Mammary epithelial cell (primary cell): ENCODE measurements at regions not wholly inside any gene's neighbourhood (a gene's known extent, or its start where the extent isn't known, plus 50 kb on each side); places are given as distances from the start of the nearest gene placed in this dataset.

Source experiments
- EZH2 ChIP-seq: IDR thresholded peaks from 2 replicates; pipeline ENCODE4 v1.6.1; 2012; ENCODE audit warnings: low read length, inconsistent platforms, borderline replicate concordance
- TF ChIP-seq, protein P1 (sequence below), 2 donors: IDR thresholded peaks in 1 of 2; conservative IDR thresholded peaks in 1 of 2; 2 replicates each; pipeline ENCODE4 v1.5.1; 2011 to 2012; ENCODE audit warnings: inconsistent platforms in 2 of 2, low read length in 2 of 2, mild to moderate bottlenecking in 2 of 2, control low read depth in 1 of 2, low read depth in 1 of 2; ENCODE audit not compliant: insufficient read depth in 1 of 2; ENCODE audit errors: extremely low read depth in 1 of 2

DNA sequence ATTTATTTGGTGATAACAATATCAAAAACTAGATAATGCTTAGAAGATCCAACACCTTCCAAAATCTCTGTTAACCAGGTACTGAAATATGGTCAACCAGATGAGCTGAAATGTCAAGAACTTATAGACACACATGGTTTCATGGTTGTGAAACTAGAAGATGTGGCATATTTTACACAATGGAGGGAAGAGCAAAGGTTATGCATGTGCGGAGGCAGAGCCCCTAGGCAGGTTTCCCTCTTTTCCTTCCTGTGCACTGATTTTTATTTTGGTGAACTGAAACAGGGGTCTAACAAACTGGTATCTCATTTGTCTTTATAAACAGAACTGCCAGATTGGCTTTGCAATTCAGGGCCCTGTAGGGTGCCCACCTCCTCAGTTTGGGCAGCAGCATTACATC, 91.6 kb downstream of the PRL start:
- TF ChIP-seq, protein P1, sequence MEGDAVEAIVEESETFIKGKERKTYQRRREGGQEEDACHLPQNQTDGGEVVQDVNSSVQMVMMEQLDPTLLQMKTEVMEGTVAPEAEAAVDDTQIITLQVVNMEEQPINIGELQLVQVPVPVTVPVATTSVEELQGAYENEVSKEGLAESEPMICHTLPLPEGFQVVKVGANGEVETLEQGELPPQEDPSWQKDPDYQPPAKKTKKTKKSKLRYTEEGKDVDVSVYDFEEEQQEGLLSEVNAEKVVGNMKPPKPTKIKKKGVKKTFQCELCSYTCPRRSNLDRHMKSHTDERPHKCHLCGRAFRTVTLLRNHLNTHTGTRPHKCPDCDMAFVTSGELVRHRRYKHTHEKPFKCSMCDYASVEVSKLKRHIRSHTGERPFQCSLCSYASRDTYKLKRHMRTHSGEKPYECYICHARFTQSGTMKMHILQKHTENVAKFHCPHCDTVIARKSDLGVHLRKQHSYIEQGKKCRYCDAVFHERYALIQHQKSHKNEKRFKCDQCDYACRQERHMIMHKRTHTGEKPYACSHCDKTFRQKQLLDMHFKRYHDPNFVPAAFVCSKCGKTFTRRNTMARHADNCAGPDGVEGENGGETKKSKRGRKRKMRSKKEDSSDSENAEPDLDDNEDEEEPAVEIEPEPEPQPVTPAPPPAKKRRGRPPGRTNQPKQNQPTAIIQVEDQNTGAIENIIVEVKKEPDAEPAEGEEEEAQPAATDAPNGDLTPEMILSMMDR (conservative IDR thresholded peaks at IDR 0.05 in 1 of 2, IDR thresholded peaks at IDR 0.05 in 1 of 2; ENCODE audit: extremely low read depth in 1 of 2, insufficient read depth in 1 of 2, low read depth in 1 of 2, low read length in 2 of 2), result no peak
- TF ChIP-seq EZH2, result no peak
